Panc1 (cell line): ENCODE measurements at regions not wholly inside any gene's neighbourhood (a gene's known extent, or its start where the extent isn't known, plus 50 kb on each side); places are given as distances from the start of the nearest gene placed in this dataset.

Experiments used
- CTCF ChIP-seq: fragments of 450-650 bp; IDR thresholded peaks from 2 replicates; pipeline ENCODE4 v1.5.1; 2017; ENCODE audit warnings: mild to moderate bottlenecking
- POLR2AphosphoS5 ChIP-seq: IDR thresholded peaks from 2 replicates; pipeline ENCODE4 v1.6.1; 2012; ENCODE audit warnings: mild to moderate bottlenecking, low read depth, low read length, moderate library complexity
- REST ChIP-seq, 2 experiments: IDR thresholded peaks; 2 replicates each; pipeline ENCODE4 v1.6.1; 2011 to 2012; ENCODE audit warnings: low read depth in 2 of 2, control low read depth in 1 of 2, low read length in 1 of 2, mild to moderate bottlenecking in 1 of 2, moderate library complexity in 1 of 2; ENCODE audit not compliant: insufficient read depth in 1 of 2
- SIN3A ChIP-seq: IDR thresholded peaks from 2 replicates; pipeline ENCODE4 v1.6.1; 2012; ENCODE audit warnings: low read depth, mild to moderate bottlenecking, low read length, moderate library complexity, borderline replicate concordance; ENCODE audit not compliant: insufficient read depth
- TCF7L2 ChIP-seq: IDR thresholded peaks from 2 replicates; pipeline ENCODE4 v1.6.1; 2011; ENCODE audit warnings: mild to moderate bottlenecking, low read depth, low read length, inconsistent platforms

GRCh38 chr3:82364827-82365226, 603.4 kb upstream of the GBE1 start:
- TF ChIP-seq CTCF: no peak
- no peak for TF ChIP-seq POLR2AphosphoS5
- no peak for TF ChIP-seq TCF7L2
- TF ChIP-seq REST (IDR thresholded peaks at IDR 0.05; ENCODE audit: insufficient read depth in 1 of 2, low read depth in 2 of 2, low read length in 1 of 2): no peak
- TF ChIP-seq SIN3A: no peak
